GM23338 (cell line): ENCODE measurements at regions not wholly inside any gene's neighbourhood (a gene's known extent, or its start where the extent isn't known, plus 50 kb on each side); places are given as distances from the start of the nearest gene placed in this dataset.
A peak's percentile ranks its signal among the peaks of the same experiment; 100 is the strongest.

ENCODE experiments used
- ATAC-seq: fragments of 200-7000 bp; cut with Tn5 transposase; 3 replicates; pipeline ENCODE4 v1.9.1; 2020
- DNase-seq: peaks from one replicate; pipeline ENCODE4 v3.0.0-alpha.2; 2015; ENCODE audit warnings: low spot score
- H2AFZ ChIP-seq: fragments of 200-600 bp; sonication (generic); 2 replicates; pipeline ENCODE4 v1.8.0; 2016; ENCODE audit warnings: antibody characterized with exemption, mild to moderate bottlenecking, moderate library complexity
- H3F3A ChIP-seq: fragments of 200-600 bp; sonication (generic); replicated peaks from 2 replicates; pipeline ENCODE4 v1.8.0; 2017; ENCODE audit warnings: antibody characterized with exemption, mixed run types, low read depth
- H3K27ac ChIP-seq: fragments of 200-600 bp; sonication (generic); 2 replicates; pipeline ENCODE4 v1.6.1; 2016; ENCODE audit warnings: low read depth
- H3K27me3 ChIP-seq: fragments of 200-600 bp; sonication (generic); 2 replicates; pipeline ENCODE4 v1.8.0; 2016; ENCODE audit warnings: mild to moderate bottlenecking, mixed run types, moderate library complexity; ENCODE audit not compliant: insufficient read depth
- H3K36me3 ChIP-seq: fragments of 200-600 bp; sonication (generic); 2 replicates; pipeline ENCODE4 v1.8.0; 2016; ENCODE audit warnings: mild to moderate bottlenecking; ENCODE audit not compliant: insufficient read depth
- H3K4me1 ChIP-seq: fragments of 200-600 bp; sonication (generic); 2 replicates; pipeline ENCODE4 v1.8.0; 2016; ENCODE audit warnings: mild to moderate bottlenecking, moderate library complexity; ENCODE audit not compliant: insufficient read depth
- H3K4me2 ChIP-seq: fragments of 200-600 bp; sonication (generic); 2 replicates; pipeline ENCODE4 v1.7.1; 2017; ENCODE audit warnings: mixed run types
- H3K4me3 ChIP-seq: fragments of 200-600 bp; sonication (generic); 2 replicates; pipeline ENCODE4 v1.6.1; 2016; ENCODE audit warnings: mixed run types
- H3K79me2 ChIP-seq: fragments of 200-600 bp; sonication (generic); replicated peaks from 2 replicates; pipeline ENCODE4 v1.8.0; 2017; ENCODE audit warnings: mild to moderate bottlenecking; ENCODE audit not compliant: insufficient read depth
- H3K9me2 ChIP-seq: fragments of 200-600 bp; sonication (generic); 2 replicates; pipeline ENCODE4 v1.8.0; 2017; ENCODE audit not compliant: insufficient read depth
- H4K20me1 ChIP-seq: fragments of 200-600 bp; sonication (generic); replicated peaks from 2 replicates; pipeline ENCODE4 v1.8.0; 2017; ENCODE audit warnings: mild to moderate bottlenecking; ENCODE audit not compliant: insufficient read depth
- H3K27ac Mint-ChIP-seq: 2 replicates; pipeline ENCODE4 v1.8.0; 2020; ENCODE audit warnings: inconsistent platforms, mild to moderate bottlenecking, moderate library complexity, mixed read lengths
- H3K27me3 Mint-ChIP-seq: 3 replicates; pipeline ENCODE4 v1.8.0; 2022; ENCODE audit warnings: low read depth, mild to moderate bottlenecking, moderate library complexity, mixed read lengths, inconsistent platforms; ENCODE audit not compliant: insufficient read depth, poor library complexity
- H3K36me3 Mint-ChIP-seq: 3 replicates; pipeline ENCODE4 v1.8.0; 2021; ENCODE audit warnings: low read depth, mild to moderate bottlenecking, inconsistent platforms, moderate library complexity, mixed read lengths
- H3K4me1 Mint-ChIP-seq: 3 replicates; pipeline ENCODE4 v1.8.0; 2020; ENCODE audit warnings: mild to moderate bottlenecking, inconsistent platforms, mixed read lengths
- H3K4me3 Mint-ChIP-seq: 3 replicates; pipeline ENCODE4 v1.8.0; 2021; ENCODE audit warnings: moderate library complexity, mild to moderate bottlenecking, inconsistent platforms, mixed read lengths
- H3K9me3 Mint-ChIP-seq: 3 replicates; pipeline ENCODE4 v1.8.0; 2020; ENCODE audit warnings: moderate library complexity, mild to moderate bottlenecking, inconsistent platforms, mixed read lengths
- EZH2 ChIP-seq: fragments of 200-600 bp; sonication (generic); IDR thresholded peaks from one replicate; pipeline ENCODE4 v1.8.0; 2017; ENCODE audit warnings: antibody characterized with exemption, mild to moderate bottlenecking, low read depth; ENCODE audit not compliant: unreplicated experiment
- EZH2phosphoT487 ChIP-seq: fragments of 200-600 bp; sonication (generic); IDR thresholded peaks from one replicate; pipeline ENCODE4 v1.8.1; 2018; ENCODE audit warnings: antibody characterized with exemption; ENCODE audit not compliant: unreplicated experiment
- JUNB ChIP-seq: IDR thresholded peaks from one replicate; pipeline ENCODE4 v1.6.1; 2016; ENCODE audit warnings: antibody characterized with exemption; ENCODE audit not compliant: unreplicated experiment
- NANOG ChIP-seq: IDR thresholded peaks from 2 replicates; pipeline ENCODE4 v1.6.1; 2016; ENCODE audit warnings: antibody characterized with exemption, borderline replicate concordance
- ZNF114 ChIP-seq: fragments of 250-450 bp; sonication (Bioruptor Pico); IDR thresholded peaks from 2 replicates; pipeline ENCODE4 v1.5.0; 2020; ENCODE audit warnings: mild to moderate bottlenecking, moderate library complexity
- ZNF331 ChIP-seq: fragments of 250-450 bp; sonication (Bioruptor Pico); IDR thresholded peaks from 2 replicates; pipeline ENCODE4 v1.5.0; 2020; ENCODE audit warnings: low read depth, mild to moderate bottlenecking, moderate library complexity
- TF ChIP-seq, protein P1 (sequence below): IDR thresholded peaks from one replicate; pipeline ENCODE4 v1.6.1; 2018; ENCODE audit warnings: antibody characterized with exemption; ENCODE audit not compliant: unreplicated experiment
- TF ChIP-seq, protein P2 (sequence below), 2 experiments: fragments of 200-600 bp in 1 of 2; sonication (generic) in 1 of 2; conservative IDR thresholded peaks; 2 replicates each; pipeline versions ENCODE4 v1.5.1 to v1.6.1; 2016 to 2017; ENCODE audit warnings: antibody characterized with exemption in 2 of 2, low read depth in 2 of 2, mild to moderate bottlenecking in 2 of 2, moderate library complexity in 1 of 2
- TF ChIP-seq, protein P3 (sequence below): fragments of 250-450 bp; sonication (Bioruptor Pico); IDR thresholded peaks from 2 replicates; pipeline ENCODE4 v1.5.0; 2020; ENCODE audit warnings: mild to moderate bottlenecking, moderate library complexity

DNA sequence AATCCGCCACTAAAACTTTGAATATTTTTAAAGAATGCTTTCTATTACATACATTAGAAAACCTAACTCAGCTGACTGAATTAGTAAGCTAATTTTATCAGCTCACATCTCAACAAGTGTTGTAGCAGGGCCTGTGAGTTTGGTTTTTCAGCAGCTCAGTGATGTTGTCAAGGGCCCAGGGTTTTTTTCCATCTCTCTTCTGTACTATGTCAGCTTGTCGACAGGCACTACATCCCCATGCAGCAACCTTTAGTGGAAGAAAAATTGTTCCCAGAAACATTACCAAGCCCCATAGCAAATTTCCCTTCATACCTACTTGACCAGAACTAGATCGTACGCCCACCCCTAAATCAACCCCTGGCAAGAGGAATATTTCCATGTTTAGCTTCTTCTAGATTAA lies 170.3 kb upstream of the TNFAIP3 start (continued):
- TF ChIP-seq, protein P1, sequence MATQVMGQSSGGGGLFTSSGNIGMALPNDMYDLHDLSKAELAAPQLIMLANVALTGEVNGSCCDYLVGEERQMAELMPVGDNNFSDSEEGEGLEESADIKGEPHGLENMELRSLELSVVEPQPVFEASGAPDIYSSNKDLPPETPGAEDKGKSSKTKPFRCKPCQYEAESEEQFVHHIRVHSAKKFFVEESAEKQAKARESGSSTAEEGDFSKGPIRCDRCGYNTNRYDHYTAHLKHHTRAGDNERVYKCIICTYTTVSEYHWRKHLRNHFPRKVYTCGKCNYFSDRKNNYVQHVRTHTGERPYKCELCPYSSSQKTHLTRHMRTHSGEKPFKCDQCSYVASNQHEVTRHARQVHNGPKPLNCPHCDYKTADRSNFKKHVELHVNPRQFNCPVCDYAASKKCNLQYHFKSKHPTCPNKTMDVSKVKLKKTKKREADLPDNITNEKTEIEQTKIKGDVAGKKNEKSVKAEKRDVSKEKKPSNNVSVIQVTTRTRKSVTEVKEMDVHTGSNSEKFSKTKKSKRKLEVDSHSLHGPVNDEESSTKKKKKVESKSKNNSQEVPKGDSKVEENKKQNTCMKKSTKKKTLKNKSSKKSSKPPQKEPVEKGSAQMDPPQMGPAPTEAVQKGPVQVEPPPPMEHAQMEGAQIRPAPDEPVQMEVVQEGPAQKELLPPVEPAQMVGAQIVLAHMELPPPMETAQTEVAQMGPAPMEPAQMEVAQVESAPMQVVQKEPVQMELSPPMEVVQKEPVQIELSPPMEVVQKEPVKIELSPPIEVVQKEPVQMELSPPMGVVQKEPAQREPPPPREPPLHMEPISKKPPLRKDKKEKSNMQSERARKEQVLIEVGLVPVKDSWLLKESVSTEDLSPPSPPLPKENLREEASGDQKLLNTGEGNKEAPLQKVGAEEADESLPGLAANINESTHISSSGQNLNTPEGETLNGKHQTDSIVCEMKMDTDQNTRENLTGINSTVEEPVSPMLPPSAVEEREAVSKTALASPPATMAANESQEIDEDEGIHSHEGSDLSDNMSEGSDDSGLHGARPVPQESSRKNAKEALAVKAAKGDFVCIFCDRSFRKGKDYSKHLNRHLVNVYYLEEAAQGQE: no peak
- no peak for TF ChIP-seq ZNF331 (CRISPR knock-in tag)
- no peak for TF ChIP-seq JUNB
- no peak for TF ChIP-seq EZH2

DNA sequence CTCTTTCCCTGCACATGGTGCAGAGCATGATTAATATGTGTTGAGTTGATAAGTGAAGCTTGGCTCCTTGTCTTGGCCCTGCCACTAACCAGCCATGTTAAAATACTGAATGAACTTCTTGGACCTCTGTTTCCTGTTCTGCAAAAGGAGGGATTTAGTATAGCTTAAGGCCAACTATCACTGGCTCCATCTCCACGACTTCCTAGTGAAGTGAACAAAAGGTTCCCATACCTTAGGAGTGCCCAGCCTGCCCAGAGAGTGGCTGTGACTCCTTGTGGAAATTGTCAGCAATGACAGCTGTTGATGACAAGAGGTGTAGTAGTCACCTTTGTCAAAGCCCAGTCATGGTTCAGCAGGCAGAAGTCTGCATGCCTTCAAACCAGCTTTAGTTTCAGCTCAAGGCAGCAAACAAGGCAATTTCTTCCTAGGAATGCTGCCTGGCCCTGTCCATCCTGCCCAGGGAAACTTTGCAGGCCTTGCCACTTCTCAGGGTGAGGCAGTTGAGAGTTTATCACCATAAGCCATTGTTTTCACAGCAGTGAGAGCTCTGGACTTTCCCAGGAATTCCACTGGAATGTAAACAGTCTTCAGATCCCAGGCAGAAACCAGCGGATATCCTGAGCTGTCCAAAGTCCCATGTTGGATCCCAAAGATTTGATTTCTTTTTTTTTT lies 169.7 kb upstream of the TNFAIP3 start:
- Histone ChIP-seq H4K20me1 (no peaks in the 10 kb centered on the region; the same call in 1 of the 2 replicates), H3K4me2 (no peak overlapping the region), H3K79me2 (no peaks in the 10 kb centered on the region), H3F3A (no peaks in the 10 kb centered on the region), H3K36me3 (no peaks in the 10 kb centered on the region), H3K4me1 (peaks cover 5% of the 10 kb centered on the region), H2AFZ (no peak overlapping the region), H3K27me3 (no peaks in the 10 kb centered on the region), H3K27ac (no peak overlapping the region), H3K9me2 (peaks cover 7% of the 10 kb centered on the region; the same call in 1 of the 2 replicates), H3K4me3 (no peak overlapping the region)
- DNase-seq: peak; percentile 53
- Mint-ChIP-seq H3K4me3 (no peak overlapping the region), H3K27ac (no peak overlapping the region), H3K9me3 (no peaks in the 10 kb centered on the region), H3K4me1 (peaks cover 14% of the 10 kb centered on the region; the same call in 2 of the 3 replicates), H3K27me3 (peaks cover 2% of the 10 kb centered on the region), H3K36me3 (no peaks in the 10 kb centered on the region)
- TF ChIP-seq NANOG (no peak), EZH2phosphoT487 (no peak), ZNF114 (no peak)
- TF ChIP-seq, protein P2, sequence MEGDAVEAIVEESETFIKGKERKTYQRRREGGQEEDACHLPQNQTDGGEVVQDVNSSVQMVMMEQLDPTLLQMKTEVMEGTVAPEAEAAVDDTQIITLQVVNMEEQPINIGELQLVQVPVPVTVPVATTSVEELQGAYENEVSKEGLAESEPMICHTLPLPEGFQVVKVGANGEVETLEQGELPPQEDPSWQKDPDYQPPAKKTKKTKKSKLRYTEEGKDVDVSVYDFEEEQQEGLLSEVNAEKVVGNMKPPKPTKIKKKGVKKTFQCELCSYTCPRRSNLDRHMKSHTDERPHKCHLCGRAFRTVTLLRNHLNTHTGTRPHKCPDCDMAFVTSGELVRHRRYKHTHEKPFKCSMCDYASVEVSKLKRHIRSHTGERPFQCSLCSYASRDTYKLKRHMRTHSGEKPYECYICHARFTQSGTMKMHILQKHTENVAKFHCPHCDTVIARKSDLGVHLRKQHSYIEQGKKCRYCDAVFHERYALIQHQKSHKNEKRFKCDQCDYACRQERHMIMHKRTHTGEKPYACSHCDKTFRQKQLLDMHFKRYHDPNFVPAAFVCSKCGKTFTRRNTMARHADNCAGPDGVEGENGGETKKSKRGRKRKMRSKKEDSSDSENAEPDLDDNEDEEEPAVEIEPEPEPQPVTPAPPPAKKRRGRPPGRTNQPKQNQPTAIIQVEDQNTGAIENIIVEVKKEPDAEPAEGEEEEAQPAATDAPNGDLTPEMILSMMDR (conservative IDR thresholded peaks at IDR 0.05; ENCODE audit: low read depth in 2 of 2): peak; percentile 27 to 44; a peak in 2 of 4 replicates
- ATAC-seq: peak; percentile 84

DNA sequence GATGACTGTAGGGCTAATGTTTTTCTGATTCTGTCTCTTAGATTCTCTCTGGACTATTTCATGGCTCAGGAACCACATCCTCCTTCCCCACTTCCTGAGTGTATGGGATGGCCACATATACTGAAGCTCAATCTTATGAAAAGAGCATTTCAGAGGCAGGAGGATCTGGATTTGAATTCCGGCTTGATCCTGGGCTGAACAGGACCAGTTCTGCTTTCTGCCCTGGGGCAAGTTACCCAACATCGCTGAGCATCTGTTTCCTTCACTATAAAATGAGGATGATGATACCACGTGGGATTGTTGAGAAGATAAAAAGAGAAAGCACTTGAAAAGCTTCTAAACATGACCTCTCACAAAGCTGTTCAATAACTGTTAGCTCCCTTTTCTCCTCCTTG lies 168.4 kb upstream of the TNFAIP3 start:
- H4K20me1 ChIP-seq: no peaks in the 10 kb centered on the region; the same call in 1 of the 2 replicates
- TF ChIP-seq, protein P3, sequence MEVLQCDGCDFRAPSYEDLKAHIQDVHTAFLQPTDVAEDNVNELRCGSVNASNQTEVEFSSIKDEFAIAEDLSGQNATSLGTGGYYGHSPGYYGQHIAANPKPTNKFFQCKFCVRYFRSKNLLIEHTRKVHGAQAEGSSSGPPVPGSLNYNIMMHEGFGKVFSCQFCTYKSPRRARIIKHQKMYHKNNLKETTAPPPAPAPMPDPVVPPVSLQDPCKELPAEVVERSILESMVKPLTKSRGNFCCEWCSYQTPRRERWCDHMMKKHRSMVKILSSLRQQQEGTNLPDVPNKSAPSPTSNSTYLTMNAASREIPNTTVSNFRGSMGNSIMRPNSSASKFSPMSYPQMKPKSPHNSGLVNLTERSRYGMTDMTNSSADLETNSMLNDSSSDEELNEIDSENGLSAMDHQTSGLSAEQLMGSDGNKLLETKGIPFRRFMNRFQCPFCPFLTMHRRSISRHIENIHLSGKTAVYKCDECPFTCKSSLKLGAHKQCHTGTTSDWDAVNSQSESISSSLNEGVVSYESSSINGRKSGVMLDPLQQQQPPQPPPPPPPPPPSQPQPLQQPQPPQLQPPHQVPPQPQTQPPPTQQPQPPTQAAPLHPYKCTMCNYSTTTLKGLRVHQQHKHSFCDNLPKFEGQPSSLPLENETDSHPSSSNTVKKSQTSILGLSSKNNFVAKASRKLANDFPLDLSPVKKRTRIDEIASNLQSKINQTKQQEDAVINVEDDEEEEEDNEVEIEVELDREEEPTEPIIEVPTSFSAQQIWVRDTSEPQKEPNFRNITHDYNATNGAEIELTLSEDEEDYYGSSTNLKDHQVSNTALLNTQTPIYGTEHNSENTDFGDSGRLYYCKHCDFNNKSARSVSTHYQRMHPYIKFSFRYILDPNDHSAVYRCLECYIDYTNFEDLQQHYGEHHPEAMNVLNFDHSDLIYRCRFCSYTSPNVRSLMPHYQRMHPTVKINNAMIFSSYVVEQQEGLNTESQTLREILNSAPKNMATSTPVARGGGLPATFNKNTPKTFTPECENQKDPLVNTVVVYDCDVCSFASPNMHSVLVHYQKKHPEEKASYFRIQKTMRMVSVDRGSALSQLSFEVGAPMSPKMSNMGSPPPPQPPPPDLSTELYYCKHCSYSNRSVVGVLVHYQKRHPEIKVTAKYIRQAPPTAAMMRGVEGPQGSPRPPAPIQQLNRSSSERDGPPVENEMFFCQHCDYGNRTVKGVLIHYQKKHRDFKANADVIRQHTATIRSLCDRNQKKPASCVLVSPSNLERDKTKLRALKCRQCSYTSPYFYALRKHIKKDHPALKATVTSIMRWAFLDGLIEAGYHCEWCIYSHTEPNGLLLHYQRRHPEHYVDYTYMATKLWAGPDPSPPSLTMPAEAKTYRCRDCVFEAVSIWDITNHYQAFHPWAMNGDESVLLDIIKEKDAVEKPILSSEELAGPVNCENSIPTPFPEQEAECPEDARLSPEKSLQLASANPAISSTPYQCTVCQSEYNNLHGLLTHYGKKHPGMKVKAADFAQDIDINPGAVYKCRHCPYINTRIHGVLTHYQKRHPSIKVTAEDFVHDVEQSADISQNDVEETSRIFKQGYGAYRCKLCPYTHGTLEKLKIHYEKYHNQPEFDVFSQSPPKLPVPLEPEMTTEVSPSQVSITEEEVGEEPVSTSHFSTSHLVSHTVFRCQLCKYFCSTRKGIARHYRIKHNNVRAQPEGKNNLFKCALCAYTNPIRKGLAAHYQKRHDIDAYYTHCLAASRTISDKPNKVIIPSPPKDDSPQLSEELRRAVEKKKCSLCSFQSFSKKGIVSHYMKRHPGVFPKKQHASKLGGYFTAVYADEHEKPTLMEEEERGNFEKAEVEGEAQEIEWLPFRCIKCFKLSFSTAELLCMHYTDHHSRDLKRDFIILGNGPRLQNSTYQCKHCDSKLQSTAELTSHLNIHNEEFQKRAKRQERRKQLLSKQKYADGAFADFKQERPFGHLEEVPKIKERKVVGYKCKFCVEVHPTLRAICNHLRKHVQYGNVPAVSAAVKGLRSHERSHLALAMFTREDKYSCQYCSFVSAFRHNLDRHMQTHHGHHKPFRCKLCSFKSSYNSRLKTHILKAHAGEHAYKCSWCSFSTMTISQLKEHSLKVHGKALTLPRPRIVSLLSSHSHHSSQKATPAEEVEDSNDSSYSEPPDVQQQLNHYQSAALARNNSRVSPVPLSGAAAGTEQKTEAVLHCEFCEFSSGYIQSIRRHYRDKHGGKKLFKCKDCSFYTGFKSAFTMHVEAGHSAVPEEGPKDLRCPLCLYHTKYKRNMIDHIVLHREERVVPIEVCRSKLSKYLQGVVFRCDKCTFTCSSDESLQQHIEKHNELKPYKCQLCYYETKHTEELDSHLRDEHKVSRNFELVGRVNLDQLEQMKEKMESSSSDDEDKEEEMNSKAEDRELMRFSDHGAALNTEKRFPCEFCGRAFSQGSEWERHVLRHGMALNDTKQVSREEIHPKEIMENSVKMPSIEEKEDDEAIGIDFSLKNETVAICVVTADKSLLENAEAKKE (CRISPR knock-in tag): no peak
- no peak for DNase-seq
- H3K4me3 Mint-ChIP-seq: no peak overlapping the region
- no peak overlapping the region for H3K4me2 ChIP-seq
- no peaks in the 10 kb centered on the region for H3K9me3 Mint-ChIP-seq
- H3F3A ChIP-seq: no peaks in the 10 kb centered on the region
- H3K27me3 Mint-ChIP-seq: peaks cover 4% of the 10 kb centered on the region
- no peaks in the 10 kb centered on the region for H3K79me2 ChIP-seq
- H3K27ac ChIP-seq: no peak overlapping the region
- H3K36me3 Mint-ChIP-seq: no peaks in the 10 kb centered on the region
- peaks cover 14% of the 10 kb centered on the region; the same call in 2 of the 3 replicates for H3K4me1 Mint-ChIP-seq
- H3K27me3 ChIP-seq: no peaks in the 10 kb centered on the region
- ATAC-seq: no peak
- H3K4me1 ChIP-seq: peaks cover 5% of the 10 kb centered on the region
- H3K4me3 ChIP-seq: no peak overlapping the region
- H3K27ac Mint-ChIP-seq: no peak overlapping the region
- no peak overlapping the region for H2AFZ ChIP-seq
- H3K36me3 ChIP-seq: no peaks in the 10 kb centered on the region
- peaks cover 7% of the 10 kb centered on the region; the same call in 1 of the 2 replicates for H3K9me2 ChIP-seq
